GM21619 (cell line): ENCODE measurements at regions not wholly inside any gene's neighbourhood (a gene's known extent, or its start where the extent isn't known, plus 50 kb on each side); places are given as distances from the start of the nearest gene placed in this dataset.

Source experiments
- ATAC-seq: cut with Tn5 transposase; IDR thresholded peaks from one replicate; pipeline ENCODE4 v1.9.1; 2021; ENCODE audit not compliant: unreplicated experiment

DNA sequence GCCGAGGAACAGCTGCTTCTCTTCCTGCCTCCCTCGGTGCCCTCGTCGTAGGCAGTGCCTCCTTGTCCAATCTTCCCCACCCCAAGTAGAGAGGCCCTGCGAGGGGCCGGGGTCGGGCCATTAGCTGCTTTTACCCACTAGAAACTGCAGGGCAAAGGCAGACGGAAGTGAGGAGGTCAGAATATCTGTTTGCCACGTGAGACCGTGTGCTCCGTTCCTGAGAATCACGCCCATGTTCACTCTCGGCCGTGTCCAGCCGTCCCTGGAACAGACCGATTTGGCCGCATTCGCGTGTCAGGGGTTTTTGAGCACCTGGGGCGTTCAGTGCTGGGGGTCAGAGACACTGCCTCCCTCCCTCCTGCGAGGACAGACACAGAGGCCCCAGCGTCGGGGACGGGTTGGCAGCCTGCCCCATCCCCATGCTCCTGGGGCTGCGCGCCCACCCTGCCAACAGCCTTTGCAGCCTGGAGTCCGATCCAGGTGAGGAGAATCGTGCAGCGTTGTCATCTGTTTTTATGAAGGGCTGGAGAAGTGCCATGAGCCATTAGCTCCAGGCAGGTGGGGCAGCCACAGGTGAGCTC is 982.2 kb downstream of the BRD1 start:
- no peak for ATAC-seq

DNA sequence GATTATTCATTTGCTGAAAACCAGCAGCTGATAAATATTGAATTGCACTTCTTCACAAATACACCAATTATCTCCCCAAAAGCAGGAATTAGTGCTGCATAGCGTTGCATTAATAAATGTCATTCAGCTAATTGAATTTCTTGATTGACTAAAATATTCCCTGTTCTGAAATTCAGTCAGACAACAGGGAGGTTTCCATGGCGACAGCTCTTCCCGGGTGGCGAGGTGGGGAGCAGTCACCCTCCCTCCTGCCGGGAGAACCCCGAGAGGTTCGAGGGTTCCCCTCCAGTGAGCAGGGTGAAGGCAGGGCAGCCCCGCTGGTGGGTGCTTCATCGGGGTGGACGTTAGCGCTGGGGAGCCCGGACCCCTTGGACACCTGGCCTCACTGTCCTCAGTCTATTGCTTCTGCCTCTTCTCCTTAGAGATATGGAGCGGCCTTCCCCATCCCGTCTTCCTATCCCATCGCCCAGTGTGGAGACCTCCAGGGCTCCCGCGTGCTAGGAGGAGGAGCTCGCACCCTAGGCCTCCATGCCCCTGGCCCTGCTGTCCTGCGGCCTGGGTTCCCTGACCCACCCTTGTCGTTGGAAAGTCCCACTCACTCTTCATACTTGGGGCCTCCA is 983.5 kb downstream of the BRD1 start:
- no peak for ATAC-seq

DNA sequence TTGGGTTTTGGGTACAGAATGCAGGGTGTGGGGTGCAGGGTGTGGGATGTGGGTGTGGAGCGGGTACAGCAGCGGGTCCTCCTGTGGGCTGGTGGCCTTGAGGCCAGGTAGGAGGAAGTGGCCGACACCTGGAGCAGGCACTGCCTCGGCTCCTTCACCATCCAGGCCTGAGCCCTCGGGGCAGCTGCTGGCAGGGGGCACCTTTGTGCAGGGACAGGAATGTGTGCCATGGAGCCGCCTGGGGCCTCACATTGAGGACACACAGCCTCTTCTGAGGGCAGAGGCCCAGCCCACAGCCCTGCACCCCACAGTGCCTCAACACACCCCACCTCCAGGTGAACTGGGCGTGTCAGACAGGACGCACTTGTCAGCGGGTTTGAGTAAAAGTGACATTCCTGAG is 984.0 kb downstream of the BRD1 start:
- ATAC-seq, result no peak

DNA sequence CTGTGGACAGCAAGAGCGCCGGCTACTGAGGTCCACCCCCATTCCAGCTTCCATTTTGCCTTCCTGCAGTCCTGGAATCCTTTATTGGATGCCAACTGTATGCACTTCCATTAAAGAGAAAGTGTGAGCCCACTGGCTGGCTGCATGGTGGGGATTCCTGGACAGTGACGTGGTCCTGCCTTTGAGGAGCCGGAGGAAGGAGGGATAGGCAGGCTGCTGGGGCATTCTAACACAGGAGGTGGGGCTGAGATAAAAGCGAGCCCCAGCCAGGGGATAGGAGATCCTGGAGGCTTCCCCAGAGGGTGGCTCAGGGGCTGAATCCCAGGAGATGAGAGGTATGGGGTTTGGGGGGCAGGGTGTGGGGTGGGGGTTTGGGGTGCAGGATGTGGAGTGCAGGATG is 984.7 kb downstream of the BRD1 start:
- ATAC-seq, result no peak

DNA sequence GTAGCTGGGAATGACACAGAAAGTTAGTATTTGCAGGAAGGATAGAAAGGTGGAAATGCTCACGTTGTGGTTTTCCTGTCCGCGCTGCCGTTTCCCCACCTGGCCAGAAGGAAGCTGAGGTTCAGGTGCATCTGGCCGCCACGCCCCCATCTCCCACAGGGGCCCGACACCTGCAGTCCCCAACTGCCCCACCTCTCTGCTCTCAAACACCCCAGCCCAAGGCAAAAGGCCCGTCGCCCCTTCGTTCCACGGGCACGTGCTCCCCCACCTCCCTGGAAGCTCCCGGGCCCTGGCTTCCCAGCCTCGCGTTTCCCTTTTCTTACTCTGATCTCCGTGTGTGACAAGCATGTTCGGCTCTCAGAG is 985.1 kb downstream of the BRD1 start:
- no peak for ATAC-seq

DNA sequence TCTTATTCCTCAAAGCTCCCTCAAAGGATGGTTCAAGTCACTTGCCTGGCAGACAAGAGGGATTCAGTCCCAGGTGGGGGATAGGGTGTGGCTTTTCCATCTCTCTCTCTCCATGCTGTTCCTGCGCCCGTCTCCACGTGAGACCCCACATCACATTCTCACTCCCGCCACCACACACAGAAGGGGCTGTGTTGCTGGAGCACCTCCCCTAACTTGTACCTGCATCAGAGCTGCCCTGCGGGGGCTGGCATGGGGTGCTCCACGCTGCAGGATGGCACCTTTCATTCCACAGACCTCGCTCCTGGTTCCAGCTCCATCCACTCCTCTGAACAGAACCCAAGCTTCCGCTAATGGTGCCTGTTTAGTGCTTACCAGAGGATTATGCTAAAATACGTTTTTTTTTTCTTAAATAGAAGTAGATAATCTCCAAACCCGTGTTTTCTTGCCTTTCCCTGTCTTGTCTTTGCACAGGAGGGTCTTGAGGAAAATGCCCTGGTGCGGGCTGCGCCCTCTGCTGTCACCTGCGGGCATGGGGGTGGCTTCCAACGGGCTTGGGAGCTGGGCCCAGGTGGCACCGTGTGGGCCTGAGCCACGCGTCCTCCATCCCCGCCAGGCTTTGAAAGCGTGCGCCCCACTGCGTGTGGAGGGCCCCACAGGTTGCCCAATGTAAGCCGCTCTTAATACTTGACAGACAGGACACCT is 985.6 kb downstream of the BRD1 start:
- no peak for ATAC-seq

DNA sequence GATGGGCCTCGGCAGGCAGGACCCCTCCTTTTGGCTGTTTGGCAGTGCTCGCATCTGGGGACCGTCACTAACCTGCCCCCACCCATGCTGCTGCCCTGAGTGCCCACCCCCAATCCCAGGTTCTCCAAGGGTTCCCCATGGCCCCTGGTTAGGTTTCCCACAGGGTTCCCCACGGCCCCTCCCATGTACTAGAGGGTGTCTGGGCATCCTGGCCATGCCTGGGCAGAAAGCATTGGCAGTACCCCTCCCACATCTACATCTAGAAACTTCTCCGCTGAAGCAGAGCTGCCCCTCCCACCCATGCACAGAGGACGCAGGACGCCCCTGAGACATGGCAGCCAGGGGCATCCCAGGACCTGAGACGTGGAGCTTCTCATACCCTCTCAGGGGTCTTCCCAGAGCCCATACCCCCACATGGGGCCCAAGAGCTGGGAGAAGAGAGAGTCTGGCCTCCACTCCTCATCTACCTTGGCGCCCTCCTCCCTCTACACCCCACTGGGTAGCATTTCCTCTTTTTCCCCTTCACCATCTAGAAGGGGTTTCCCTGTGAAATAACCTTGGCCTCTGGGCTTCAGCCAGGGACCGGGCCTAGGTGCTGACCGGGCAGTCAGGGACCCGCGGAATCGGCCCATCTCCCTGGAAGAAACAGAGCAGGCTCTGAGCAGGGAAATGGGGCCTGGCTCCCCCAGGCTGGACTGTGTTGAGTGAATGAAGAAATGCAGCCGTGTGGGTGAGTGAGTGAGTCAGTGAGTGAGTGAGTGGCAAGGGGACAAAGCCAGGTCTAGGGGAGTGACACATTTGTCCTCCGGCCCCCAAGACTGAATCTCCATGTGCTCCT is 987.3 kb downstream of the BRD1 start:
- no peak for ATAC-seq

DNA sequence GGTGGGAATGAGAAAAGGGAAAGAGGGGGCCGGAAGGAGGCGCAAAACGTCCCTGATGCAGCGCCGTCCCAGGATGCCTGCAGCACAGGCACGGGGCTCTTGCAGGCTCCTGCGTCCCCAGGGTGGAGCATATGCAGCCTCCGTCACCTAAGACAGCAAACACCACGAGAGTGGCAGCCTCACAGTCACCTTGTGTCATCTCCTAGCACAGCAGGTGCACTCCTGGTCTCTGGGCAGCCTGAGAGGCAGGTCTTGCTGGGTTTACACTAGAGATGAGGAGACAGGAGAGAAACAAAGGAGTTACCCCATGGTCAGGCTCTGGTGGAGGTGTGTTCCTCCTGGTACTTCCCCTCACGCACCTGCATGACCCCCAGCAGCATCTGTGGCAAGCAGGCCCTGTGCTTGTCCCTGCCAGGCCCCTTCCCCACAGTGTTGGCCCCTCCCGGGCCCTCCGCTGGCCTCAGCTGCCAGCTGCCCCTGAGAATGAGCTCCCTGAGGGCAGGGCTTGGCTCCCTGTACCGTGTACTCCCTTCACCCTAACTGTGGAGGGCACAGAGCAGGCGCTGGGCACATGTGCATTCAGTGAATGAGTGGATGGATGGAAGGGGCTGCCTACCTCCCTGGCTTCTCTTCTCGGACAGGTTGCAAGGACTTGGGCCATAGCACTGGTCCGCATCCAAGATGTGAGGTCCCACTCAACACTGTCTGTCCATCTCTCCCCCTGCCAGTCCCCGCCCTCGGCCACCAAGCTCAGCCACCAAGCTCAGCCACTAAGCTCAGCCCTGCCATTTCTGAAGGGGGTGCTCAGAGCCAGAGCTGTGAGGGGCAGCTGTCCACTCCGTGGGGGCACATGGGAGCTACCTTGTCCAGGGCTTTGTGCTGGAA is 988.6 kb downstream of the BRD1 start:
- ATAC-seq, result no peak

DNA sequence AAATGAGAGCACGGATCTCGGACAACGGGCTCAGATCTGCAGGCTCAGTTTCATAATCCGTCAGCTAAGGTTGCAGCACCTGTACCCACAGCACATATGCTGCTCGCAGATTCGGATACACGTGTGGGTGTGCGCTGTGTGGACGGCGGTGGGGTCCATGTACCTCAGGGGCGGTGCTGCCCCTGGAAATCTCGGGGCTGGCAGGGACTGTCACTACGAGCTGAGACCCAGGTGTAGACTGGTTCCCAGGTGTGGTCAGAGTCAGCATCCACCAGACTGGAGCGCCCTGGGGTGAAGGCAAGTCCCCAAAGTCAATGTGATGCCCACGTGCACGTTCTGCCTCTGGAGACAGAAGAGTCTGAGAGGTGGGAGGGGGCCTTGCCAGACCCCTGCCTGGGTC is 989.3 kb downstream of the BRD1 start:
- ATAC-seq, result no peak

DNA sequence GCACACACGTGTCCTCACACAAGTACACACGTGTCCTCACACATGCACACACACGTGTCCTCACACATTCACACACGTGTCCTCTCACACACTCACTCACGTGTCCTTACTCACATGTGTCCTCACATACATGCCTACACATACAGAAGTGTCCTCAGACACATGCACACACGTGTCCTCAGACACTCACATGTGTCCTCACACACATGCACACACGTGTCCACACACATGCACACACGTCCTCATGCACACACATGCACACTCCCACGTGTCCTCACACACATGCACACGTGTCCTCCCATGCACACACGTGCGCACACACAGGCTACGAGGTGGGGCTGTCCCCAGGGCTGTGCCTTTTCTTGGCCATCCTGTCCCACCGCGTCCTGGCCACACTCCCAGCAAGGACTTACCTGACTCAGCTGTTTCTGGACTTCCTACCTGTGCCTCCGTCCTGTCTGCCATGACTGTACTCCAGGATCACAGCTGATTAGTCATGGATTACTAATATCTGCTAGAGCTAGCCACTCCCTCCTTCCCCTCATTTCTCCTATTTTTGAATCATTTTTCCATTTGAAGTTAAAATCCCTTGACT is 990.2 kb downstream of the BRD1 start:
- no peak for ATAC-seq

DNA sequence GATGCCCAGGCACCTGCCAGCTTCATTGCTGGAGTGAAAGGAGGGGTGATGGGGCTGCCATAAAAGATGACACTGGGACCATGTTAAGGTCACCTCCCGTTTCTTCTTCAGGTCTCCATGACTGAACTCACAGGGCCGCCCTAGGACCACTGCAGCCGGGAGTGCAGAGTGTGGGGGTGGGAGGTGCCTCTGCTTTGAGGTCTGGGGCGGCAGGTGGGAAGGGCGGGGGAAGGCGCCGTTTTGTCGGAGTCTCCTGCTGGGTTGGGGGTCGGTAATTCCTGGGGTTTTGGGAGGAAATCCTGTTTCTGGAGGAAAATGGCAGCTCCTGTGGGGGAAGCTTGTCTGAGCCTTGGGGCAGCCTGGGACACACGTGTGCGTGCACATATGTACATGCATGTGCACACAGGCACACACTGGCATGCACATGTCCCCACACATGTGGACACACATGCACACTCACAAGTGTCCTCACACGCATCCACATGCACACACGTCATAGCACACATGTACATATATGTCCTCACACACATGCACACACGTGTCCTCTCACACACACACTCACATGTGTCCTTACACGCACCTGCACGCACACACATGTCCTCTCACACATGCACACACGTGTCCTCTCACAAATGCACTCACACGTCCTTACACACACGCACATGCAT is 990.9 kb downstream of the BRD1 start:
- ATAC-seq, result no peak

DNA sequence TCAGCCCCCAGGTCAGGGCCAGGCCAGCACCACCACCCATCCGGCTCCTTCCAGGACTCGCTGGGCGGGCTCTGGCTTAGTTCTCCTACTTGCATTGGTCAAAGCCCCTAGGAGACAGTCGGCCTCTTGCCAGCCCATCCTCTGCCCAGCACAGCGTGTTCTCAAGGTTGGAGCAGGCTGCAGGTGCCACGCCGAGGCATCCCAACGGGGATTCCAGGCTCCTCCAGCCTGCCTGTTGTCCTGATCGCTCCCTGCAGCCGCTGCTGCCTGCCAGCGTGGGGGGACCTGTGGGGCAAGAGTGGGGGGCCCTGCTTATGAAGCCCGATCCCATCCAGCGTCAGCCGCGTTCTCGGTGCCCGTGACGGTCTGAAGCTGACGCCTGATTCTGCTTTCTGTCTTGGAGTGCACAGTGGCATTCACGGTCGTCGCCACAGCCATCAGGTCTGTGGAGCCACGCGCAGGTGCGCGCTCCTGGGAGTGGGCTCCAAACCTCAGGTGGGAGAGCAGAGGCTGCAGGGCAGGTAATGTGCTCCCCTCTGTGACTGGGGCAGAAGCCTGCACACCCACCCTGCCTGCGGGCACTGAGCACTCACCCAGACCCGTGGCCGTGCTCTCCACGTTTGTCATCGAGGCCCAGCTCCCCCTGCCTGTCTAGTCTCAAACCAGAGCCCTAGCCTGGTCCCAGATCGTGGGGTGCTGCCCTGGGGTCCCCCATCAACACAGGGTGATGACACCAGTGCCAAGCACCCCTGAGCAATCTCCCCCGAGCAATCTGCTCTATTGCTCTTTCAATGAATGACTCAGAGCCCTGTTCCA is 991.6 kb downstream of the BRD1 start:
- no peak for ATAC-seq

DNA sequence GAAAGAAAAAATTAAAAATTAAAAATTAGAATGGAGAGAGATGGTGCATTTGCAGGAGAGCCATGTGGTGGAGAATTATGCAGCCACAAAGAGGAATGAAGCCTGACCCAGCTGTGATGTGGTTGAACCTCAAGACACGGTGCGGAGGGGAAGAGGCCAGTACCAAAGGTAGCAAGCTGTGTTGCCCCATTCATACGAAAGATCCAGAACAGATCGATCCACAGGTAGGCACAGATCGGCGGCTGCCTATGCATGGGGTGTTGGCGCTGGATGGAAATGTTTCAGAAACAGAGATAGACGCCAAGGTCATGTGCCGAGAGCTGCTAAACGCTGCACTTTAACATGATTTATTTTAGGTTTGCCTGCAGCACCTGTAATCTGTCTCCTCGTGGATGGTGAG is 992.3 kb downstream of the BRD1 start:
- no peak for ATAC-seq

DNA sequence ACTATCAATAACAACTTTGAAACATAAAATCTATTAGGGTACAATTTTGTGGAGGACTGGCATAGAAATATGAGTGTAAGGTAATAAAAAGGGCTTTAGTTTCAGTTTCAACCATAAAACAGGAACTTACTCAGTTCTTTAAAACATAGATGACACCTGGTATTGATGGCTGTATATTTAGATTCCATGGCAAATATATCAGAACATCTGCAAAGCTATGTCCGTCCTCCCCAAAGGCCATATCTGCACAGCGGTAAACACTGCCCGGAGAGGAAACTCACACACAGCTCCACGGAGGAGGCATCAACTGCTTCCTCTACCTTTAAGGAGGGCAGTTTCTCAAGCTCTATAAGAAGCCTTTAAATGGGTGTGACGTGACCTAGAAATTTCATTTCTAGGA is 993.3 kb downstream of the BRD1 start:
- no peak for ATAC-seq

DNA sequence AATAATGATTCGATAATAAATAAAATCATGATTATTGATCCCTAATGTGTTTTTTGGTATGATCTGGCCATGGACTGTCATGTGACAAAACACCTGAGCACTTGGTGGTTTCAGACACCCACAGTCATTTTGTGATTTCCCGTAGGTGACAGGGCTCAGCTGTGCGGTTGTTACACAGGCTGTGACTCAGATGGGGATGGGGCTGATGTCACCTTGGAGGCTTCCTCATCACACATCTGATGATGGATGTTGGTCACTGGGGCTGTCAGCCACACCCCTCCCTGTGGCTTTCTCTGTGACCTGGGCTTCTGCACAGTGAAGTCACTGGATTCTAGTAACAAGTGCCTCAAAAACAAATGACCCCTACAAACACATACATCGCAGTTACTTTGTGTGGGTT is 995.1 kb downstream of the BRD1 start:
- ATAC-seq, result no peak

DNA sequence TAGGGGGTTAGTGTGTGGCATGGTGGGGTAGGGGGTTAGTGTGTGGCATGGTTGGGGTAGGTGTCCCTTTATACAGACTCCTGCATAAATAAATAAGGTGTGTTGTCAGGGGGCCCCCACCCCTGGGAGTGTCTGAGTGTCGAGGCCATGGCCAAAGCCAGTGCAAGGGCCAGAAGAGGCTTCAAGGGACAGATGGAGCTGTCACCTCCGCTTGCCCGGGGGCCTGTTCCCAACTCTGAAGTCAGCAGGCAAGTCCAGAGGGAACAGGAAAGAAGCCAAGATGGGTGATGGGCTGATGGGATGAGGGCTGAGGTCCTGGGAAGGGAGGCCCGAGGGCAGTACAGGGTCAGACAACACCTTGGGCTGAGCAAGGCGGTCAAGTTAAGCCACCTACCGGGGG is 997.8 kb downstream of the BRD1 start:
- ATAC-seq, result no peak

DNA sequence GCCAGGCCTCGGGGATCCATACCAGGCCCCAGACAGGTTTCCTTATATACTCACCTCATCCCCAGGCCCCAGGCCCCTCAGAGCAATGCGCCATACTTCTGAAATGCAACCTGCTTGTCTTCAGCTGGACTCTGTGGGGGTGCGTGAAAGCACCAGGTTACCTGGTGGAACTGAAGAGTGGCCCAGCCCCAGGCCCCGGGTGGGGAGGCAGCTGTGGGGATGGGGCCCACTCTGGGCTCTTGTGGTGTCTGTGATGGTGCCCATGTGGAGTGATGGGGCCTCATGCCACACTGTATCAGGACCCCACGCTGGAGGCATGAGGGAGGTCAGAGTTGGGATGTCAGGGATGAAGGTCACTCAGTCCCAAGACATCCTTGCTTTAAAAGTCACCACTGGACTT is 999.0 kb downstream of the BRD1 start:
- ATAC-seq, result no peak

DNA sequence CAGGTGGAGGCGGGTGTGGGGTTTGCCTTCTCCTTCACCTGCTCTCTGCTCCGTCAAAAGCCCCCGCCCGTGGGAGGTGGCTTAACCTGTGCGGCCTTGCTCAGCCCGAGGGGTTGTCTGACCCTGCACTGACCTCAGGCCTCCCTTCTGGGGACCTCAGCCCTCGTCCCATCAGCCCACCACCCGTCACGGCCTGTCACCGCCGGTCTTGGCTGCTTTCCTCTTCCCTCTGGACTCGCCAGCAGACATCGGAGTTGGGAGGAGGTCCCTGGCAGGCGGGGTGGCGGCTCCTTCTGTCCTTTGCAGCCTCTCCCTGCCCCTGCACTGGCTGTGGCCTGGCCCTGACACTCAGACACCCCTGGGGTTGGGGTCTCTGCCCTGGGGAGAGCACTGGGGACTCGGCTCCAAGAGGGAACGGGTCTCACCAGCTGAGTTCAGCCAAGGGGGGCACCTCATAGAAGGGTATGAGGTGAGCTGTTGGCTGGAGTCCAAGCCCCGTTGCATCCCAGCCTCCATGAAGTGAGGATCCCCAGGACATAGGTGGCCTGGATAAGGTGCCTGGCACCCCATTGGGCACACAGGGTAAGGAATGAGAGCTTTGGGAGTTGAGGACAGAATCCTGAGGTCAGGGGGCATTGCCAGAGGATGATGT is 999.6 kb downstream of the BRD1 start:
- ATAC-seq, result no peak
